A673 (cell line): ENCODE measurements at regions not wholly inside any gene's neighbourhood (a gene's known extent, or its start where the extent isn't known, plus 50 kb on each side); places are given as distances from the start of the nearest gene placed in this dataset.

Experiments used
- BruUV-seq: library from RNA; stranded (reverse); fragments of 400-500 nt; replicated peaks from 2 replicates; lab custom pipeline; 2021; lab: Mats Ljungman, UMichigan
- CTCF ChIA-PET: fragments of 300-600 bp; sonication (Branson Sonifier 250); formaldehyde crosslinking; loops from one replicate; lab custom pipeline; 2022; ENCODE audit warnings: antibody characterized with exemption; lab: Charles Lee
- POLR2A ChIA-PET: fragments of 300-600 bp; sonication (Branson Sonifier 250); formaldehyde crosslinking; loops from one replicate; lab custom pipeline; 2022; ENCODE audit warnings: antibody characterized with exemption; ENCODE audit not compliant: low non-redundant PET; lab: Charles Lee
- DNase-seq: peaks from one replicate; pipeline ENCODE4 v3.0.0-alpha.2; 2015; ENCODE audit warnings: low spot score
- H3K27ac ChIP-seq: fragments of 200-600 bp; sonication (generic); 2 replicates; pipeline ENCODE4 v1.5.1; 2016; ENCODE audit warnings: mixed run types, low read depth, mild to moderate bottlenecking, mixed read lengths, antibody characterized with exemption, low read length; ENCODE audit not compliant: poor library complexity, severe bottlenecking
- H3K27me3 ChIP-seq: fragments of 200-600 bp; sonication (generic); replicated peaks from 2 replicates; pipeline ENCODE4 v1.6.1; 2017; ENCODE audit warnings: mixed run types, low read depth, mild to moderate bottlenecking, mixed read lengths, antibody characterized with exemption, low read length; ENCODE audit not compliant: insufficient read depth, poor library complexity
- H3K36me3 ChIP-seq: fragments of 200-600 bp; sonication (generic); 2 replicates; pipeline ENCODE4 v1.6.1; 2016; ENCODE audit warnings: mixed run types, mild to moderate bottlenecking, mixed read lengths, antibody characterized with exemption, low read length; ENCODE audit not compliant: insufficient read depth, poor library complexity, severe bottlenecking
- H3K4me1 ChIP-seq: fragments of 200-600 bp; sonication (generic); 2 replicates; pipeline ENCODE4 v1.6.1; 2017; ENCODE audit warnings: mixed run types, mild to moderate bottlenecking, mixed read lengths, antibody characterized with exemption, low read length; ENCODE audit not compliant: insufficient read depth, poor library complexity, severe bottlenecking
- H3K4me3 ChIP-seq: fragments of 200-600 bp; sonication (generic); 2 replicates; pipeline ENCODE4 v1.5.1; 2016; ENCODE audit warnings: low read depth, mixed run types, mild to moderate bottlenecking, mixed read lengths, low read length; ENCODE audit not compliant: poor library complexity, severe bottlenecking
- H3K9me3 ChIP-seq: fragments of 200-600 bp; sonication (generic); 2 replicates; pipeline ENCODE4 v1.6.1; 2016; ENCODE audit warnings: mixed run types, low read depth, mild to moderate bottlenecking, mixed read lengths, antibody characterized with exemption, low read length; ENCODE audit not compliant: poor library complexity, severe bottlenecking
- CTCF ChIP-seq: fragments of 300-800, 200-600 bp; sonication (generic); conservative IDR thresholded peaks from 2 replicates; pipeline ENCODE4 v1.5.1; 2017; ENCODE audit warnings: low read depth, mild to moderate bottlenecking, antibody characterized with exemption, low read length, moderate library complexity, mixed read lengths
- EZH2 ChIP-seq: fragments of 200-600 bp; sonication (generic); IDR thresholded peaks from 2 replicates; pipeline ENCODE4 v1.6.1; 2017; ENCODE audit warnings: borderline replicate concordance, low read depth, mild to moderate bottlenecking, mixed read lengths, antibody characterized with exemption, low read length; ENCODE audit not compliant: poor library complexity, severe bottlenecking
- intact Hi-C: fragments of 100-400 bp; cut with micrococcal nuclease; formaldehyde crosslinking; loops from one replicate; pipeline ENCODE4 v1.10.0; 2022; ENCODE audit not compliant: unreplicated experiment

- Histone ChIP-seq H3K4me3 (no peak overlapping the region), H3K27ac (no peak overlapping the region), H3K4me1 (peaks cover 4% of the 10 kb centered on the region), H3K27me3 (no peaks in the 10 kb centered on the region), H3K9me3 (no peaks in the 10 kb centered on the region), H3K36me3 (no peaks in the 10 kb centered on the region)
- BruUV-seq = no TSS peak
- CTCF ChIA-PET = no interaction called here
- POLR2A ChIA-PET = no interaction called here
- DNase-seq = no peak
- TF ChIP-seq EZH2 = no peak
- TF ChIP-seq CTCF = no peak
- intact Hi-C loops = no loop called here
Measured at GRCh38 chr4:155010376-155010775, 198.1 kb upstream of the NPY2R start.

- no peak for DNase-seq
- Histone ChIP-seq H3K4me1 (peaks cover 4% of the 10 kb centered on the region), H3K27me3 (no peaks in the 10 kb centered on the region), H3K4me3 (no peak overlapping the region), H3K36me3 (no peaks in the 10 kb centered on the region), H3K27ac (no peak overlapping the region), H3K9me3 (no peaks in the 10 kb centered on the region)
- ChIA-PET CTCF (no interaction called here), POLR2A (no interaction called here)
- TF ChIP-seq CTCF (no peak), EZH2 (no peak)
- no TSS peak for BruUV-seq
- intact Hi-C loops = no loop called here
Measured at GRCh38 chr4:155011163-155011780, 197.2 kb upstream of the NPY2R start.

GRCh38 chr4:155012469-155012868 lies 196.0 kb upstream of the NPY2R start:
- Histone ChIP-seq H3K27me3 (no peaks in the 10 kb centered on the region), H3K4me3 (no peak overlapping the region), H3K9me3 (no peaks in the 10 kb centered on the region), H3K4me1 (peaks cover 4% of the 10 kb centered on the region), H3K27ac (no peak overlapping the region), H3K36me3 (no peaks in the 10 kb centered on the region)
- intact Hi-C loops = no loop called here
- no TSS peak for BruUV-seq
- no peak for DNase-seq
- TF ChIP-seq CTCF (no peak), EZH2 (no peak)
- ChIA-PET POLR2A (no interaction called here), CTCF (no interaction called here)
